ENCODE measurements at regions not wholly inside any gene's neighbourhood (a gene's known extent, or its start where the extent isn't known, plus 50 kb on each side); places are given as distances from the start of the nearest gene placed in this dataset.

DNA sequence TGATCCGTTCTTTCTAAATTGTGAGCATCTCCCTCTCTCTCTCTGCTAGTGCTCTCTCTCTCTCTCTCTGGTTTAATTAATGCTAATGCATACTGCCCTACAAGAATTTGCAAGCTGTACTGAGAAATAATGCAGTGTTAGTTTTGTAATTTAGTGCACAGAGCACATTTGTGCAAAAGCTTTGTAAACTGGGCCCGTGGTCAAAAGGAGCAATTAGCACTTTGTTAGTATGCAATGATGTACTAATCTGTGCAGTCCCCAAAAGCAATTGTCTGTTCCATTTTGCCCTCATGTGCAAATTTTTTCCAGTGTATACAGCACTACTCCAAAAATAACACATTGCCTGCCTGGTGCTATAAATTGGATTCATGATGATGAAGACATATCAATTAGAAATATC, 184.6 kb upstream of the CMC1 start:
- intact Hi-C loops (cut with micrococcal nuclease), result no loop called here
- FAIRE-seq (no peak), DNase-seq (ENCODE audit: low read depth, low spot score) (no peak)
- H3K27ac ChIP-seq (ENCODE audit: insufficient read depth, low read depth, low read length), result no peak overlapping the region
- no peaks in the 10 kb centered on the region for H4K20me1 ChIP-seq (replicated peaks; ENCODE audit: control insufficient read depth, extremely low read depth, insufficient read depth, low read length)
- no peak overlapping the region for H2AFZ ChIP-seq (ENCODE audit: low read depth, low read length)
- H3K79me2 ChIP-seq (ENCODE audit: control insufficient read depth, insufficient read depth, low read length), result no peaks in the 10 kb centered on the region
- no peaks in the 10 kb centered on the region for H3K36me3 ChIP-seq (ENCODE audit: control insufficient read depth in 2 of 2, extremely low read depth in 1 of 2, insufficient read depth in 2 of 2, low read length in 2 of 2)
- TF ChIP-seq GATA2 (IDR thresholded peaks at IDR 0.05; ENCODE audit: insufficient read depth, insufficient read length, low read depth, low read length), result no peak
- TF ChIP-seq, protein P1, sequence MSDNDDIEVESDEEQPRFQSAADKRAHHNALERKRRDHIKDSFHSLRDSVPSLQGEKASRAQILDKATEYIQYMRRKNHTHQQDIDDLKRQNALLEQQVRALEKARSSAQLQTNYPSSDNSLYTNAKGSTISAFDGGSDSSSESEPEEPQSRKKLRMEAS (IDR thresholded peaks at IDR 0.05; ENCODE audit: insufficient read depth, insufficient read length), result no peak
- TF ChIP-seq MYC (IDR thresholded peaks at IDR 0.05; ENCODE audit: low read depth, low read length), result no peak
- TF ChIP-seq, protein P2, sequence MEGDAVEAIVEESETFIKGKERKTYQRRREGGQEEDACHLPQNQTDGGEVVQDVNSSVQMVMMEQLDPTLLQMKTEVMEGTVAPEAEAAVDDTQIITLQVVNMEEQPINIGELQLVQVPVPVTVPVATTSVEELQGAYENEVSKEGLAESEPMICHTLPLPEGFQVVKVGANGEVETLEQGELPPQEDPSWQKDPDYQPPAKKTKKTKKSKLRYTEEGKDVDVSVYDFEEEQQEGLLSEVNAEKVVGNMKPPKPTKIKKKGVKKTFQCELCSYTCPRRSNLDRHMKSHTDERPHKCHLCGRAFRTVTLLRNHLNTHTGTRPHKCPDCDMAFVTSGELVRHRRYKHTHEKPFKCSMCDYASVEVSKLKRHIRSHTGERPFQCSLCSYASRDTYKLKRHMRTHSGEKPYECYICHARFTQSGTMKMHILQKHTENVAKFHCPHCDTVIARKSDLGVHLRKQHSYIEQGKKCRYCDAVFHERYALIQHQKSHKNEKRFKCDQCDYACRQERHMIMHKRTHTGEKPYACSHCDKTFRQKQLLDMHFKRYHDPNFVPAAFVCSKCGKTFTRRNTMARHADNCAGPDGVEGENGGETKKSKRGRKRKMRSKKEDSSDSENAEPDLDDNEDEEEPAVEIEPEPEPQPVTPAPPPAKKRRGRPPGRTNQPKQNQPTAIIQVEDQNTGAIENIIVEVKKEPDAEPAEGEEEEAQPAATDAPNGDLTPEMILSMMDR (IDR thresholded peaks at IDR 0.05; ENCODE audit: extremely low read depth in 1 of 2, insufficient read depth in 1 of 2, low read depth in 1 of 2, low read length in 2 of 2), result no peak
- no peak for TF ChIP-seq POLR2AphosphoS5 (IDR thresholded peaks at IDR 0.05; ENCODE audit: insufficient read depth, low read depth, low read length)
- no peak for TF ChIP-seq FOS (IDR thresholded peaks at IDR 0.05; ENCODE audit: borderline replicate concordance, insufficient read depth, low read length)
- TF ChIP-seq POLR2A (IDR thresholded peaks at IDR 0.05; ENCODE audit: low read depth, low read length), result no peak
- TF ChIP-seq EZH2 (IDR thresholded peaks at IDR 0.05; ENCODE audit: borderline replicate concordance, low read depth, low read length, severe bottlenecking), result no peak
- no peak for TF ChIP-seq JUN (IDR thresholded peaks at IDR 0.05; ENCODE audit: borderline replicate concordance, insufficient read depth, insufficient read length, low read depth)
- H3K9ac ChIP-seq (replicated peaks; ENCODE audit: extremely low read depth, insufficient read depth, low read length), result no peak overlapping the region
- CTCF ChIA-PET, result no interaction called here
- H3K4me1 ChIP-seq (ENCODE audit: control insufficient read depth, extremely low read depth, insufficient read depth, low read length), result no peaks in the 10 kb centered on the region
- no TSS peak for BruUV-seq (replicated peaks)
- POLR2A ChIA-PET, result no interaction called here
- H3K4me2 ChIP-seq (ENCODE audit: insufficient read depth, low read length), result no peak overlapping the region
- H3K27me3 ChIP-seq (ENCODE audit: control insufficient read depth in 2 of 2, insufficient read depth in 2 of 2, low read length in 2 of 2), result no peaks in the 10 kb centered on the region
- dilution Hi-C loops (cut with MboI; ENCODE audit: extremely low pct_ligation_motif_present, low sequenced_read_pairs), result no loop called here
- no peaks in the 10 kb centered on the region for H3K9me1 ChIP-seq (replicated peaks; ENCODE audit: control insufficient read depth, extremely low read depth, insufficient read depth, low read length)
- H3K4me3 ChIP-seq (replicated peaks in 1 of 3; ENCODE audit: insufficient read depth in 1 of 3, low read depth in 1 of 3, low read length in 3 of 3), result no peak overlapping the region
- no peaks in the 10 kb centered on the region for H3K9me3 ChIP-seq (replicated peaks; ENCODE audit: control insufficient read depth, insufficient read depth, low read length)
